ENCODE measurements at regions not wholly inside any gene's neighbourhood (a gene's known extent, or its start where the extent isn't known, plus 50 kb on each side); places are given as distances from the start of the nearest gene placed in this dataset.

GRCh38 chrX:17986977-17987376 is 125.9 kb upstream of the RAI2 start (continued):
- TF ChIP-seq PYGO2 (tag; IDR thresholded peaks at IDR 0.05) (no peak), CHAMP1 (IDR thresholded peaks at IDR 0.05) (no peak), CBFA2T3 (IDR thresholded peaks at IDR 0.05) (no peak), ZMIZ1 (IDR thresholded peaks at IDR 0.05; ENCODE audit: low read depth in 2 of 2, low read length in 2 of 2) (no peak), BCL6 (CRISPR knock-in tag; IDR thresholded peaks at IDR 0.05) (no peak), GMEB1 (CRISPR knock-in tag; IDR thresholded peaks at IDR 0.05) (no peak), ZNF395 (CRISPR knock-in tag; IDR thresholded peaks at IDR 0.05) (no peak), MNT (conservative IDR thresholded peaks at IDR 0.05) (no peak), ZNF280B (CRISPR knock-in tag; IDR thresholded peaks at IDR 0.05) (no peak)

All from K562 (cell line).